ENCODE measurements at regions not wholly inside any gene's neighbourhood (a gene's known extent, or its start where the extent isn't known, plus 50 kb on each side); places are given as distances from the start of the nearest gene placed in this dataset.

DNA sequence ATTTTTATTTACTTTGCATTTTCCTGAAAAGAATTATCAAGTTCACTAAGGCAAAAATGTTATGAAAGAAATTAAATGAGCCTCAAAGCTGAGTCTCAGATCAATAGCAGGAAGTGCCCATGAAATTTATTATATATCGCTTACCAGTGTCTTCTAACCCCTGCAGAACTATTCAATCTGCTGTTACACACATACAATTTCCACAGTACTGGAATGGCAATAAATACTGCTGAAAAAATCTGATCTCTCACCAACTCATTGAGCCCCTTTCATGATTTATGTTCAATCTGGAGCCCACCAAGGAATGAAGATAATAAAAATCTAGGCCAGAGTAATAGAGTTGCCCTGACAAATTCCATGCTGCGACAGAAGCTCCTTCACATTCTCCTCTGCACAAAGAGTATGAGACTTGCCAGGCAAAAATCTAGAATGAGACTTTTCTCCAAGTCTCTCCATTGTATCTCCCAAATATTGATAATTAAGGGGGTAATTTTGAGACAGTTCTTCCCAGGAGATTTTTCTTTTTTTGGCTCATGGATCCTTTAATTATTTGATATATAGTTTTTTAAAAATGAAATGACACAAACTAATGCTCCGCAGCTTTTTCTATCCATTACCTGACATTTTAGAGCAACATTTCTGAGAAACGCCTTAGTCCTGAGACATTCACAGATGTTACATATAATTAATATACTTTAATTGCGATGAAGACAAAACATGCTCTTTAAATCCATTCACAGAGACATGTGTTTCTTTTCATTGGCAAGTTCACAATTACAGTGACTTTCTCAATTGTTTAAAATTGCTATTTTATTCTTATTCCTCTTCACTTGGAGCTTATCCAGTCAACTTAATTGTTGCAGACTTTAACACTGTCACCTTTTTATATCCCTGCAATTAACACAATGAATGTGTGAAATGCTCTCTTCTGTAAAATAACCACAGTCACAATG lies 1020.4 kb downstream of the CBLN2 start:
- Histone ChIP-seq H3K27me3 (no peaks in the 10 kb centered on the region), H3K4me2 (no peak overlapping the region), H3K36me3 (replicated peaks; ENCODE audit: insufficient read depth, low read depth) (no peaks in the 10 kb centered on the region), H4K20me1 (ENCODE audit: insufficient read depth, poor library complexity, severe bottlenecking) (no peaks in the 10 kb centered on the region), H2AFZ (no peak overlapping the region), H3K9me2 (replicated peaks; ENCODE audit: insufficient read depth) (no peaks in the 10 kb centered on the region), H3K79me2 (no peaks in the 10 kb centered on the region), H3K4me3 (no peak overlapping the region), H3K27ac (no peak overlapping the region), H3K9me3 (ENCODE audit: low read depth) (no peaks in the 10 kb centered on the region), H3K4me1 (ENCODE audit: insufficient read depth) (no peaks in the 10 kb centered on the region)
- no peak for DNase-seq (ENCODE audit: low spot score)
- TF ChIP-seq, protein P1, sequence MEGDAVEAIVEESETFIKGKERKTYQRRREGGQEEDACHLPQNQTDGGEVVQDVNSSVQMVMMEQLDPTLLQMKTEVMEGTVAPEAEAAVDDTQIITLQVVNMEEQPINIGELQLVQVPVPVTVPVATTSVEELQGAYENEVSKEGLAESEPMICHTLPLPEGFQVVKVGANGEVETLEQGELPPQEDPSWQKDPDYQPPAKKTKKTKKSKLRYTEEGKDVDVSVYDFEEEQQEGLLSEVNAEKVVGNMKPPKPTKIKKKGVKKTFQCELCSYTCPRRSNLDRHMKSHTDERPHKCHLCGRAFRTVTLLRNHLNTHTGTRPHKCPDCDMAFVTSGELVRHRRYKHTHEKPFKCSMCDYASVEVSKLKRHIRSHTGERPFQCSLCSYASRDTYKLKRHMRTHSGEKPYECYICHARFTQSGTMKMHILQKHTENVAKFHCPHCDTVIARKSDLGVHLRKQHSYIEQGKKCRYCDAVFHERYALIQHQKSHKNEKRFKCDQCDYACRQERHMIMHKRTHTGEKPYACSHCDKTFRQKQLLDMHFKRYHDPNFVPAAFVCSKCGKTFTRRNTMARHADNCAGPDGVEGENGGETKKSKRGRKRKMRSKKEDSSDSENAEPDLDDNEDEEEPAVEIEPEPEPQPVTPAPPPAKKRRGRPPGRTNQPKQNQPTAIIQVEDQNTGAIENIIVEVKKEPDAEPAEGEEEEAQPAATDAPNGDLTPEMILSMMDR (IDR thresholded peaks at IDR 0.05; ENCODE audit: poor library complexity): no peak
- 77% methylated on average over 5 of the region's 5 CpGs for WGBS (ENCODE audit: low lambda C conversion rate, missing lambda C conversion rate)

DNA sequence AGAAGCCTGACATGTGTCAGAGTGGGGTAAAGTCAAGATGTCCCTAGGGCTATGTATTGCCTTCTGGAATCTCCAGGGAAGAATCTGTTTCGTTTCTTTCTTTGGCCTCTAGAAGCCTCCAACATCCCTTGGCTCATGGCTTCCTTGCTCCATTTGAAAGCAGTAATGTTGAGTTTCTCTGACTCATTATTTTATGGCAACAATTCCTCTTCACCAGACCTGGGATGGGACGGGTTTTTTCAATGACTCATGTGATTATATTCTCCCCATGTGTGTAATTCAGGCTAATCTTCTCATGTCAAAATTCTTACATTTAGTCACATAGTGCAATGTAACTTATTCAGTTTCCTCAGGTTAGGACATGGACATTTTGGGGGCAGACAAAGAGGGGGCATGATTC lies 1038.6 kb downstream of the CBLN2 start:
- Histone ChIP-seq H3K4me2 (no peak overlapping the region), H3K27ac (no peak overlapping the region), H3K79me2 (no peaks in the 10 kb centered on the region), H3K9me3 (ENCODE audit: low read depth) (peaks cover 2% of the 10 kb centered on the region), H3K36me3 (replicated peaks; ENCODE audit: insufficient read depth, low read depth) (no peaks in the 10 kb centered on the region), H3K4me3 (no peak overlapping the region), H4K20me1 (ENCODE audit: insufficient read depth, poor library complexity, severe bottlenecking) (no peaks in the 10 kb centered on the region), H3K9me2 (replicated peaks; ENCODE audit: insufficient read depth) (no peaks in the 10 kb centered on the region), H3K4me1 (ENCODE audit: insufficient read depth) (no peaks in the 10 kb centered on the region), H3K27me3 (no peaks in the 10 kb centered on the region), H2AFZ (no peak overlapping the region)
- DNase-seq (ENCODE audit: low spot score): no peak
- WGBS (ENCODE audit: low lambda C conversion rate, missing lambda C conversion rate): 49% methylated on average over 2 of the region's 2 CpGs
- TF ChIP-seq EZH2 (IDR thresholded peaks at IDR 0.05; ENCODE audit: borderline replicate concordance): no peak
- TF ChIP-seq, protein P1 (IDR thresholded peaks at IDR 0.05; ENCODE audit: poor library complexity): no peak
- TF ChIP-seq EZH2phosphoT487 (IDR thresholded peaks at IDR 0.05; ENCODE audit: low read depth, severe bottlenecking, unreplicated experiment): no peak

DNA sequence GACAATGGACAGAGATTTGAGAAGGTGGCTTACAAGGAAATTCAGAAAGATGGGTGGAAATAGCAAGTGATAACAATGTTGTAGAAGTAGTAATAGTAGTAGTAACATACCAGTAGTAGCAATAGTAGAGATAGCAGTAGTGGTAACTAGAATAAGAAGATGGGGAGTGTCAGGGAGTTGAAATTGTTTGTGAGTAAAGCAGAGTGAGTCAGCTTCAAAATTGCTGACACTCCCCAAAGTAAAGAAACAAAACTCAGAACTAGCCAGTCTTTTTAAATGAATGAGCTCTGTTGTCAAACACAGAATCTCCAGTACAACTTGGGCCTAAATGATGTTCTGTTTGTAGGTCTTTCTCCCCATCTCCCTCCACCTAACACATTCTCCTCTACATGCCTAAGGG lies 1040.9 kb downstream of the CBLN2 start:
- H3K9me3 ChIP-seq (ENCODE audit: low read depth): no peaks in the 10 kb centered on the region
- no peaks in the 10 kb centered on the region for H3K27me3 ChIP-seq
- H4K20me1 ChIP-seq (ENCODE audit: insufficient read depth, poor library complexity, severe bottlenecking): no peaks in the 10 kb centered on the region
- H3K4me3 ChIP-seq: no peak overlapping the region
- TF ChIP-seq EZH2 (IDR thresholded peaks at IDR 0.05; ENCODE audit: borderline replicate concordance) (no peak), EZH2phosphoT487 (IDR thresholded peaks at IDR 0.05; ENCODE audit: low read depth, severe bottlenecking, unreplicated experiment) (no peak)
- TF ChIP-seq, protein P1 (IDR thresholded peaks at IDR 0.05; ENCODE audit: poor library complexity): no peak
- DNase-seq (ENCODE audit: low spot score): no peak
- H3K4me1 ChIP-seq (ENCODE audit: insufficient read depth): no peaks in the 10 kb centered on the region
- H3K36me3 ChIP-seq (replicated peaks; ENCODE audit: insufficient read depth, low read depth): no peaks in the 10 kb centered on the region
- no peaks in the 10 kb centered on the region for H3K9me2 ChIP-seq (replicated peaks; ENCODE audit: insufficient read depth)
- no peak overlapping the region for H3K4me2 ChIP-seq
- H3K79me2 ChIP-seq: no peaks in the 10 kb centered on the region
- H3K27ac ChIP-seq: no peak overlapping the region
- no peak overlapping the region for H2AFZ ChIP-seq
